ENCODE measurements at regions not wholly inside any gene's neighbourhood (a gene's known extent, or its start where the extent isn't known, plus 50 kb on each side); places are given as distances from the start of the nearest gene placed in this dataset.

DNA sequence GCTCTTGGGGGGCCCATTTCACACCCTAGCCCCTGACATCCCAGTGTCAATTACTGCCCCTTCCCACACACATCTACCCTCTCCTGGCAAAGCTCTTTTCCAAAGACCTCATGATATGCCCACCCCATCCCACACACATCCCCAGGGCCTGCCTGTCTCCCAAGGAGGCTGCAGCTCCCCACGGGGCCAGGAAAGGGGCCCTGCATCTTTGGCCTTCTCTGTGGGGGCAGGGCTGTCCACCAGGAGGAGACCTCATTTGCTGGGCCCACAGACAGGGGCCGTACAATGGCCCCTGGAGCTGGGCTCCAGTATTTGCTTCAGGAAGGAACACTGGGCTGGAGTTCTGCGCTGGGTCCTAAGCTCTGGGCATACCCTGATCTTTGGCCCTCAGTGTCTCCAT is 65.6 kb upstream of the RUNX3 start:
- Mint-ChIP-seq H3K27me3 (no peaks in the 10 kb centered on the region), H3K36me3 (no peaks in the 10 kb centered on the region), H3K27ac (peak overlapping the region; percentile 92 to 100 (median 96)), H3K4me1 (peaks cover 53 to 98% (median 96%) of the 10 kb centered on the region in 4 donors), H3K9me3 (peaks cover 0 to 11% (median 0%) of the 10 kb centered on the region in 9 donors), H3K4me3 (peak overlapping the region in 8 of 10 donors; percentile 33 to 81 (median 73))
- DNase-seq (no peak), ATAC-seq (no peak)
- POLR2A ChIA-PET: interaction anchor here (1.1 to 11.4 kb wide), 10 partner anchors 10 to 66 kb away, joined by 3 to 139 read pairs (median 12); partner anchors contain the start of gene RUNX3

DNA sequence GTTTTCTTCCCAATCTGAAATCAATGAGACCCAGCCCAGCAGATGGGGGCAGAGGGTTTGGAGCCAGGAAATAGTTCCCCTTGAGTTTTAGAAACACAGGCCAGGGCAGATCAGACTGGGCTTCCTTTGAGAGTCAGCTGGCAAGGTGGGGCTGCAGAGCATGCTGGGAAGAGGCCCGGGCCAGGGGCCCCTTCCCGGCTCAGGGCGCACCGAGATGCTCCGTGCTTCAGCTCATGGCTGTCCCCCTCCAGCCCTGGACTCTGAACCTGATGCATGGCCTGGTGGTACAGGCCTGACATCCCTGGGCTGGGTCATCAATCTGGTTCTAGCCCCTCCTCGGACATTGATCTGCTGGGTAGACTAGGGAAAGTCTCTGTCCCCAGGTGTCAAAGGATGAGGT is 65.1 kb upstream of the RUNX3 start:
- peaks cover 57 to 98% (median 97%) of the 10 kb centered on the region in 4 donors for H3K4me1 Mint-ChIP-seq
- H3K27ac Mint-ChIP-seq: peak overlapping the region; percentile 92 to 100 (median 96)
- DNase-seq (no peak), ATAC-seq (no peak)
- H3K4me3 Mint-ChIP-seq: peak overlapping the region in 9 of 10 donors; percentile 6 to 81 (median 76)
- H3K27me3 Mint-ChIP-seq: no peaks in the 10 kb centered on the region
- H3K36me3 Mint-ChIP-seq: no peaks in the 10 kb centered on the region
- H3K9me3 Mint-ChIP-seq: peaks cover 0 to 11% (median 0%) of the 10 kb centered on the region in 9 donors
- POLR2A ChIA-PET: interaction anchor here (1.1 to 11.4 kb wide), 10 partner anchors 9 to 66 kb away, joined by 3 to 139 read pairs (median 12); partner anchors contain the start of gene RUNX3

DNA sequence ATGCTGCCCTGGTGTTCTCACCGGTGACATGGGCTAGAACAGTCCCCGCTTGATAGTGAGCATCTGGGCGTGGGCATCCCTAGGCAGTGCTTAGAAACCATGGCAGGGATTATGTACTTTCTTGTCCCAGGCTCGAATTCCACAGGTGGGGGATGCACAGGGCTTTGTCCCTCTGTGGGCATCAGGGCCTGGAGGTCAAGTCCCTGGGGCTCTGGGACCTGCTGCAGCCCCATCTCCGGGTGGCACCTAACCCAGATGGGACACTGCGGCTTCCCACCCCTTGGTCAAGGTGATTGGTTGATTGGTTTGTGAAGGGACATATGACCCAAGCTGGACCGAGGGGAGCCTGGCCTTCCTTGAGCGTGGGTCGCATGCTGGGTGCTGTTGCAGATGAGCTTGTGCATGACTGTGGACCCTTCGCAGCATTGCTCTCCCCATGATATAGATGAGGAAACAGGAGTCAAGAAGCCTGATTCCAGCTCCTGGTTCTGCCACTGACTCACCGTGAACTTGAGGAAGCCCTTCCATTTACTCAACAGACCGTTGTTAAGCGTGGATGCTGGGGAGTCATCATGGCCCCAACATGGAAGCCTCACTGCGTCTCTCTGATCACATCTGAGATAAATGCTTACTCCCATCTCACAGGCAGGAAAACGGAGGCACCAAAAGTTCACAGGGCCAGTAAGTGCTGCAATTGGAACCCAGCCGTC is 64.0 kb upstream of the RUNX3 start:
- peaks cover 0 to 11% (median 0%) of the 10 kb centered on the region in 9 donors for H3K9me3 Mint-ChIP-seq
- H3K27ac Mint-ChIP-seq: peak overlapping the region; percentile 92 to 100 (median 97)
- peak overlapping the region in 7 of 10 donors; percentile 34 to 81 (median 52) for H3K4me3 Mint-ChIP-seq
- H3K4me1 Mint-ChIP-seq: peaks cover 55 to 98% (median 95%) of the 10 kb centered on the region in 4 donors
- POLR2A ChIA-PET: interaction anchor here (0.9 to 11.4 kb wide), 9 partner anchors 8 to 105 kb away, joined by 3 to 139 read pairs (median 56); no protein-coding TSS in a partner anchor
- no peaks in the 10 kb centered on the region for H3K36me3 Mint-ChIP-seq
- H3K27me3 Mint-ChIP-seq: no peaks in the 10 kb centered on the region
- ATAC-seq: no peak
- DNase-seq: no peak

DNA sequence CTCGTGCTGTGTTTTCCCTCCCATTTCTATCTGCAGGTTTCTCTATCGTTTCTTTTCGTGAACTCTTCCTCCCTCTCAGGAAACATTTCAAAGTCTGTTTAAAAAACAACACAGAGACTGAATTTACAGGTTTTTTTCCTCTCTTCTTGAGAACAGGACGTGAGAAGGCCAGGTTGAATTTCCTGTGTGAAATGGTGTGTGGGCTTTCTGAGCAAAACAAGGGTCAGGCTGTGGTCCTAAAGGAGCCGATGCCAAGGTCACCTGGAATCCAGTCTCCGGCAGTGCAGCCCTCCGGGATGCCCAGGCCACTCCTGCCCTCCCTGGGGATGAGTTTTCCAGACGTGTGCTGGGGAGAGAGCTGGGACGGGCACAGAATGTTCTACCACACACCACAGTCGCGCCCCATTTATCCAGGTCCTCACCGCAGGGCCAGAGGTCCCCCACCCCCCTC is 62.7 kb upstream of the RUNX3 start:
- POLR2A ChIA-PET: interaction anchor here (0.9 to 11.4 kb wide), 10 partner anchors 12 to 107 kb away, joined by 3 to 139 read pairs (median 34); no protein-coding TSS in a partner anchor
- H3K4me3 Mint-ChIP-seq: peak overlapping the region; percentile 64 to 89 (median 83)
- peaks cover 64 to 100% (median 98%) of the 10 kb centered on the region in 4 donors for H3K4me1 Mint-ChIP-seq
- H3K27me3 Mint-ChIP-seq: no peaks in the 10 kb centered on the region
- peak overlapping the region; percentile 92 to 100 (median 97) for H3K27ac Mint-ChIP-seq
- no peaks in the 10 kb centered on the region for H3K36me3 Mint-ChIP-seq
- ATAC-seq (peak; percentile 24), DNase-seq (peak in 3 of 10 donors; percentile 59 to 66 (median 64))
- H3K9me3 Mint-ChIP-seq: peaks cover 0 to 11% (median 0%) of the 10 kb centered on the region in 9 donors

DNA sequence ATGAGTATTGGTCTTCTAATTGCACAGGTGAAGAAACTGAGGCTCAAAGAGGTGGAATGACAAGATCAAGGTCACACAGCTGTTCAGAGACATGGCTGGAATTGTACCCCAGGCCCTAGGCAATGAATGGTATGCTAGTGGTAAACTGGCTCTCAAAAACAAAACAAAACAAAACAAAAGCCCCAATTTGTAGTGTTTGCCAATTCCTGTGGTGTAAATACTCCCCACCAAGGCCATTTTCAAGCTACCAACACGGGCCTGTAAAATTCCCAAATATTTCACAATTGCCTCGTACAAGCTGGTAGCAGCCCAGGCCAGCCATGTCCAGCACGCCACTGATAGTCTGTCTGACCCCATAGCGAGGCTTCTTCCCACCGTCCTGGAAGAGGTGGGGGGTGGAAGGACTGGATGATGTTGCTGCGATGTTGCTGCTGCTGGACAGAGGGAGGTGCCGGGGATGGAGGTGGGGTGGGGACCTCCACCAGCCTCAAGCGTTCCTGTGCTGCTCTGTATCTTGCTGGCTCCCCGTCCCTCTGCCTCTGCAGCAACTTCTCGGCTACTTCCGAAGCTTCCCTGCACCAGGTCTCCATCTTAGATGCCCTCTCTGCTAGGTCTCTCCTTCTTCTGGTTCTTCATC is 62.2 kb upstream of the RUNX3 start:
- no peak for DNase-seq
- POLR2A ChIA-PET: interaction anchor here (1.4 to 11.4 kb wide), 11 partner anchors 11 to 107 kb away, joined by 4 to 139 read pairs (median 21); no protein-coding TSS in a partner anchor
- ATAC-seq: peak; percentile 11 to 24
- H3K36me3 Mint-ChIP-seq: no peaks in the 10 kb centered on the region
- peaks cover 64 to 100% (median 98%) of the 10 kb centered on the region in 4 donors for H3K4me1 Mint-ChIP-seq
- no peaks in the 10 kb centered on the region for H3K27me3 Mint-ChIP-seq
- H3K9me3 Mint-ChIP-seq: peaks cover 0 to 9% (median 0%) of the 10 kb centered on the region in 9 donors
- peak overlapping the region; percentile 92 to 100 (median 97) for H3K27ac Mint-ChIP-seq
- peak overlapping the region; percentile 64 to 89 (median 83) for H3K4me3 Mint-ChIP-seq

DNA sequence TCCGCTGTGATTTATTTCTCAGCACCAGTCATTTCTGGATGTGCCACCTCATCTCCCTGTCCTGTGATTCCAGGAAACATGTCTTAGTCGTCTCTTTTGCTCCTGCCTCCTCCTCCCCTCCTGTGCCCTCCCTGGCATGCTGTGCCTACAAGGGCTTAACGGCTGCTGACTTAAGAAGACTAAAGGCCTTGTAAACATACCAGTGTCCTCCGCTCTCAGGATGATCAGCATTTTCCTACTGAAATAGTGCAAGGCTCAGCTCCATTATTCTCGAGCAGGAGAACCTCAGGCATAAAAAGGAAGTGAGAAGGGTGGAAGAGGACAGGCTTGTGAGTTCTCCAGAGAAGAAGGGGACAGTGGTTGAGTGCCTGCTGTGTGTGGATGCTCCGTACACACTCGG is 61.6 kb upstream of the RUNX3 start:
- POLR2A ChIA-PET: interaction anchor here (1.2 to 11.4 kb wide), 12 partner anchors 11 to 107 kb away, joined by 4 to 139 read pairs (median 11); partner anchors contain the start of gene RUNX3
- Mint-ChIP-seq H3K27me3 (no peaks in the 10 kb centered on the region), H3K4me1 (peaks cover 58 to 100% (median 97%) of the 10 kb centered on the region in 4 donors), H3K27ac (peak overlapping the region; percentile 92 to 100 (median 97)), H3K9me3 (peaks cover 0 to 4% (median 0%) of the 10 kb centered on the region in 9 donors), H3K4me3 (peak overlapping the region; percentile 61 to 89 (median 82)), H3K36me3 (no peaks in the 10 kb centered on the region)
- DNase-seq (no peak), ATAC-seq (no peak)

DNA sequence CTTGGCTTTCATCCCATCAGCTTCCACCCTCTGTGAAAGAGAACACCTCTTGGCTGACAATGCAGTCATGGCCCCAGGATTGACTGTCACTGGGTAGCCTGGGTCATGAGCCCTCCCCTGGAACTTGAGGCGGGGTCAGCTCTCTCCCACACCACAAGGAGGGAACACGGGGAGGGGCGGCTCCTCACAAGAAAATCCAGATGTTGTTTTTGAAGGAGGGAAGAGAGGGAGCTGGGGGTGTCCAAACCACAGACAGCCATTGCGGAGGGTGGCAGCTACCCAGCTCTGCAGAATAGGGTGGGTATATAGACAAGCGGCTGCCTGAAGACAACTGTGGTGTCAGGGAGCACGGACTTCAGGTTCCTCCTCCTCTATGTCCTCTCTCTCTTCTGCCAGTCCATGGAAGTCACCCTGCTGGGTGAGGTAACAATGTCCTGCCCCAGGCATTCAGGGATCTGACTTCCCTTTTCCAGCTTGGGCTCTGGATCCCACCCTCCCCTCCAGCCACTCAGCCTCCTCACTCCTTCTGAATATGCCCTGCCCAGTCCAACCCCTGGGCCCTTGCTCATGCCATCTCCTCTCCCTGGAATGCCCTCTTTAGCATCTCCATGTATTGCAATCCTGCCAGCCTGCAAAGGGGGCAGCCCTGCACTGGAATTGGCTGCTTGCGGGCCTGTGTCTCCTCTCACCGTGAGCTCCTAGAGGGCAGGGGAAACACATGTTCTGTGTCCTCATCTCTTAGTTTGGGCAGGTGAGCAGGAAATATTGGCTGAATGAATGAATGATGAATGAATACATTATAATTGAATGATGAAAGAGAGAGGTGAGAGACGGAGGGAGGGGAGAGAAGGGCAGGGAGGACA is 60.9 kb upstream of the RUNX3 start:
- peak overlapping the region; percentile 92 to 100 (median 97) for H3K27ac Mint-ChIP-seq
- H3K36me3 Mint-ChIP-seq: no peaks in the 10 kb centered on the region
- ATAC-seq (peak; percentile 18 to 29), DNase-seq (peak in 2 of 10 donors; percentile 33 to 40)
- peaks cover 54 to 100% (median 97%) of the 10 kb centered on the region in 4 donors for H3K4me1 Mint-ChIP-seq
- no peaks in the 10 kb centered on the region for H3K9me3 Mint-ChIP-seq
- POLR2A ChIA-PET: interaction anchor here (0.7 to 11.4 kb wide), 17 partner anchors 8 to 136 kb away, joined by 3 to 139 read pairs (median 9); partner anchors contain the start of gene RUNX3
- H3K4me3 Mint-ChIP-seq: peak overlapping the region; percentile 36 to 90 (median 84)
- H3K27me3 Mint-ChIP-seq: no peaks in the 10 kb centered on the region

DNA sequence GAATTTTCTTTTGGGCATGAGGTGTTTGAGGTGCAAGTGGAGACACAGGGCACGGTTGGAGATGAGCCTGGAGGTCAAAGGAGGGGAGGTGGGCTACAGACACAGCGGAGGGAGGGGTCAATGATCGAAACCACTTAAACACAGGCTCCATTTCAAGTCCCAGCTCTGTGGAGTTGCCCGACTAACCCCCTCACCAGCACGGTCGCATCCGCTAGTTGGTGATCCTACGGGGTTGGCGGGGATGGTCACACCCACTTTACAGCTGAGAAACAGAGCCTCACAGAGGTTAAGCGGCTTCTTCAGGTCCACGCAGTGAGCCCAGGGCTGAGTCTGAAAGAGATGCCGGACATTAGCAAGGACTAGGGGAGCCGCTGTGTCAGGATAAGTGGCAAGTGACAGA is 60.1 kb upstream of the RUNX3 start:
- no peaks in the 10 kb centered on the region for H3K27me3 Mint-ChIP-seq
- peak; percentile 18 to 31 for ATAC-seq

DNA sequence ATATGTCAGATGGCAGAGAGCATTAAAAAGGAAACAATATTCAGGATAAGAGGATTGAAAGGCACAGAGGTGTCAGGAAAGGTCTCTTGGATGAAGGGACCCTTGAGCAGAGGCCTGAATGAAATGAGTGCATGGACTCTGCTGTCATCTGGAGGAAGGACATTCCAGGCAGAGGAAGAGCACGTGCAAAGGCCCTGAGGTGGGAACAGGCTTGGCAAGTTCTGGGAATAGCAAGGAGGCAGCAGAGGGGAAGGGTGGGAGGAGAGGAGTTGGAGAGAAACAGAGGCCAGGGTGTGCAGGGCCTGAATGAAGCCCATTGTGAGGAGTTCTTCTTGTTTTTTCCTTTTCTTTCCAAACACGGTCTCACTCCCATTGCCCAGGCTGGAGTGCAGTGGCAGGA is 59.0 kb upstream of the RUNX3 start:
- no peaks in the 10 kb centered on the region for H3K36me3 Mint-ChIP-seq
- peak overlapping the region in 9 of 10 donors; percentile 9 to 84 (median 75) for H3K4me3 Mint-ChIP-seq
- peak overlapping the region; percentile 81 to 96 (median 90) for H3K27ac Mint-ChIP-seq
- no peaks in the 10 kb centered on the region for H3K27me3 Mint-ChIP-seq
- H3K4me1 Mint-ChIP-seq: peaks cover 63 to 100% (median 97%) of the 10 kb centered on the region in 4 donors
- no peaks in the 10 kb centered on the region for H3K9me3 Mint-ChIP-seq
- POLR2A ChIA-PET: interaction anchor here (1.6 to 11.4 kb wide), 7 partner anchors 16 to 59 kb away, joined by 8 to 139 read pairs (median 36); partner anchors contain the start of gene RUNX3
- peak in 1 of 10 donors; percentile 41 for DNase-seq
- ATAC-seq: no peak

More for the DNA sequence above, 60.1 kb upstream of the RUNX3 start:
- DNase-seq: peak in 2 of 10 donors; percentile 38 to 74
- H3K36me3 Mint-ChIP-seq: no peaks in the 10 kb centered on the region
- POLR2A ChIA-PET: interaction anchor here (0.7 to 11.4 kb wide), 13 partner anchors 9 to 60 kb away, joined by 3 to 139 read pairs (median 8); partner anchors contain the start of gene RUNX3
- peak overlapping the region; percentile 92 to 100 (median 96) for H3K27ac Mint-ChIP-seq
- H3K4me1 Mint-ChIP-seq: peaks cover 60 to 100% (median 97%) of the 10 kb centered on the region in 4 donors
- H3K4me3 Mint-ChIP-seq: peak overlapping the region; percentile 36 to 90 (median 82)
- no peaks in the 10 kb centered on the region for H3K9me3 Mint-ChIP-seq

DNA sequence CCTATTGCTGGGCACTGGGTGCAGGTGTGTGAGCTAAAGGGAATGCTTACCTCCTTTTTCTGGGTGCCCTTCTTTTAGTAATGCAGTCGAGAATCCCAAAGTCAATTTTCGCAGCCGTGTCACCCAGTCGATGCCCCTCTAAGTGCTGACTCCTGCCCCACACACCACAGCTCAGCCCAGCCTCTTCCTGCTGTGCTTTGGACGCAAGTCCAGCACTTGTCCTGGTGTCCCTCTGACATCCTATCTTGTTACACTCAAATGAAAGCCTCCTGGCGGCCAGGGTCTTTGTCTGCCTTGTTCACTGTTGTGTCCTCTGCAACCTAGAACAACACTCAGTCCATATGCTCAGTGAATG is 58.5 kb upstream of the RUNX3 start:
- H3K4me1 Mint-ChIP-seq: peaks cover 68 to 100% (median 97%) of the 10 kb centered on the region in 4 donors

DNA sequence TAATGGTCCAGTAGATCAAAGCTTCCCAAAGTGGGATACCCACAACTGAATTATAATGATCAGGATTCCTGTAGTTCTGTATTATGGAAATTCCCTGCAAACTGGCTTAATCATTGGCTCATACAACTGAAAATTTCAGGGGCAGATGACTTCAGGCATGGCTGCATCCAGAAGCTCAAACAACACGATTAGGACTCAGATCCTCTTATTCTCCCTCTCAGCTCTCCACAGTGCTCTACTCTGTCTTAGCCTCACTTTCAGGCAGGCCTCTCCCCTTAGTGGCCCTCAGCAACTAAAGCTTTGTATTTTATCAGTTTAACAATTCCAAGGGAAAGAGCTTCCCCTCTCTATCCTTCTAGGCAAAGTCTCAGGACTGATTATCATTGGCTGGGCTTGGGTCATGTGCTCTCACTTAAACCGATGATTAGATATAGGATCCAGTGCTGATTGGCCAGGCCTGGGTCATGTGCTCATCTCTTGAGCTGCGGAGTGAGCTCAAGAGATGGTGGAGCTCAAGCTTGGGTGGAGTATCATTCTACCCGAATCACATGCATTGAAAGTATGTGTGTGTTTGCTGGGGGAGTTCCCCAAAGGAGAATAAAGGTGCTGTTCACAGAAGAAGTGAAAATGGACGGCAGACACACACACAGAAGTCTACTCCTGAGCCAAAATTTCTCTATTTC is 57.9 kb upstream of the RUNX3 start:
- no peaks in the 10 kb centered on the region for H3K9me3 Mint-ChIP-seq
- H3K27ac Mint-ChIP-seq: peak overlapping the region; percentile 83 to 96 (median 90)
- H3K27me3 Mint-ChIP-seq: no peaks in the 10 kb centered on the region
- H3K36me3 Mint-ChIP-seq: no peaks in the 10 kb centered on the region
- ATAC-seq (peak; percentile 50 to 80), DNase-seq (peak in 3 of 10 donors; percentile 42 to 64 (median 46))
- POLR2A ChIA-PET: interaction anchor here (1.1 to 10.5 kb wide), 10 partner anchors 9 to 58 kb away, joined by 3 to 135 read pairs (median 7); partner anchors contain the start of gene RUNX3
- peak overlapping the region in 9 of 10 donors; percentile 16 to 84 (median 75) for H3K4me3 Mint-ChIP-seq
- peaks cover 74 to 100% (median 98%) of the 10 kb centered on the region in 4 donors for H3K4me1 Mint-ChIP-seq

More for the DNA sequence above, 58.5 kb upstream of the RUNX3 start:
- Mint-ChIP-seq H3K27me3 (no peaks in the 10 kb centered on the region), H3K9me3 (no peaks in the 10 kb centered on the region), H3K36me3 (no peaks in the 10 kb centered on the region), H3K27ac (peak overlapping the region; percentile 81 to 96 (median 90)), H3K4me3 (peak overlapping the region in 8 of 10 donors; percentile 39 to 84 (median 76))
- DNase-seq (peak in 1 of 10 donors; percentile 38), ATAC-seq (no peak)
- POLR2A ChIA-PET: interaction anchor here (1.1 to 10.5 kb wide), 9 partner anchors 10 to 59 kb away, joined by 3 to 135 read pairs (median 8); partner anchors contain the start of gene RUNX3
